H1 (cell line): ENCODE measurements at regions not wholly inside any gene's neighbourhood (a gene's known extent, or its start where the extent isn't known, plus 50 kb on each side); places are given as distances from the start of the nearest gene placed in this dataset.

ENCODE experiments used
- CTCF ChIA-PET: fragments of 300-600 bp; sonication (Branson Sonifier 250); formaldehyde crosslinking; loops from one replicate; lab custom pipeline; 2021; ENCODE audit not compliant: partially characterized antibody; lab: Charles Lee
- POLR2A ChIA-PET: fragments of 300-600 bp; sonication (Branson Sonifier 250); formaldehyde crosslinking; loops from one replicate; lab custom pipeline; 2021; ENCODE audit warnings: inconsistent platforms; ENCODE audit not compliant: partially characterized antibody; lab: Charles Lee
- DNase-seq, 2 experiments: peaks; one replicate each; pipeline versions ENCODE4 v3.0.0 to v3.0.0-alpha.2; 2010 to 2022; ENCODE audit warnings: low spot score in 2 of 2, low read depth in 1 of 2, mixed read lengths in 1 of 2
- FAIRE-seq: peaks from 2 replicates; lab custom pipeline; 2011; peaks lifted over from hg19 to GRCh38; lab: Jason Lieb, UNC
- H2AFZ ChIP-seq: 2 replicates; pipeline ENCODE4 v1.8.1; 2012; ENCODE audit warnings: low read length, inconsistent platforms
- H2AK5ac ChIP-seq: 2 replicates; pipeline ENCODE4 v1.6.1; 2013; ENCODE audit warnings: low read depth, low read length
- H2BK120ac ChIP-seq: replicated peaks from 2 replicates; pipeline ENCODE3; 2013; ENCODE audit warnings: low read depth, low read length, inconsistent platforms
- H2BK12ac ChIP-seq: 2 replicates; pipeline ENCODE4 v1.6.1; 2013; ENCODE audit warnings: low read depth, low read length
- H2BK15ac ChIP-seq: 2 replicates; pipeline ENCODE4 v1.6.1; 2013; ENCODE audit warnings: low read length
- H2BK20ac ChIP-seq: 2 replicates; pipeline ENCODE4 v1.6.1; 2013; ENCODE audit warnings: low read length
- H2BK5ac ChIP-seq: 2 replicates; pipeline ENCODE4 v1.6.1; 2013; ENCODE audit warnings: low read depth, low read length
- H3K14ac ChIP-seq: 2 replicates; pipeline ENCODE4 v1.6.1; 2013; ENCODE audit warnings: inconsistent platforms; ENCODE audit not compliant: insufficient read length
- H3K18ac ChIP-seq: 2 replicates; pipeline ENCODE4 v1.6.1; 2013; ENCODE audit warnings: low read length; ENCODE audit errors: extremely low read depth
- H3K23ac ChIP-seq: 2 replicates; pipeline ENCODE4 v1.6.1; 2013; ENCODE audit warnings: inconsistent platforms; ENCODE audit not compliant: insufficient read length
- H3K23me2 ChIP-seq: 2 replicates; pipeline ENCODE4 v1.6.1; 2013; ENCODE audit warnings: low read depth, low read length
- H3K27ac ChIP-seq: 2 replicates; pipeline ENCODE4 v1.6.1; 2011; ENCODE audit warnings: low read depth, low read length, inconsistent platforms
- H3K27me3 ChIP-seq, 4 experiments: replicated peaks in 1 of 4; 1 replicate in 1 of 4; 2 replicates in 3 of 4; pipeline versions ENCODE4 v1.6.1 to v1.8.1; 2011 to 2013; ENCODE audit warnings: low read length in 3 of 4, mild to moderate bottlenecking in 3 of 4, inconsistent platforms in 2 of 4, mixed read lengths in 2 of 4, moderate library complexity in 1 of 4; ENCODE audit not compliant: control insufficient read depth in 3 of 4, insufficient read depth in 3 of 4; ENCODE audit errors: extremely low read depth in 1 of 4
- H3K36me3 ChIP-seq, 4 experiments: 2 replicates each; pipeline versions ENCODE4 v1.6.1 to v1.8.1; 2011 to 2013; ENCODE audit warnings: mild to moderate bottlenecking in 4 of 4, low read length in 3 of 4, moderate library complexity in 2 of 4, control low read depth in 1 of 4, inconsistent platforms in 1 of 4; ENCODE audit not compliant: insufficient read depth in 4 of 4, control insufficient read depth in 2 of 4
- H3K4ac ChIP-seq: replicated peaks from 2 replicates; pipeline ENCODE3; 2013; ENCODE audit warnings: low read length, low read depth, mixed read lengths, inconsistent platforms; ENCODE audit not compliant: insufficient read length
- H3K4me1 ChIP-seq, 4 experiments: replicated peaks in 1 of 4; 1 replicate in 1 of 4; 2 replicates in 3 of 4; pipeline versions ENCODE4 v1.6.1 to v1.8.1; 2011 to 2013; ENCODE audit warnings: low read length in 3 of 4, inconsistent platforms in 2 of 4, mixed read lengths in 1 of 4; ENCODE audit not compliant: insufficient read depth in 4 of 4, control insufficient read depth in 3 of 4
- H3K4me2 ChIP-seq, 2 experiments: 2 replicates each; pipeline versions ENCODE4 v1.6.1 to v1.8.1; 2011 to 2013; ENCODE audit warnings: low read depth in 2 of 2, low read length in 2 of 2, control low read depth in 1 of 2, inconsistent platforms in 1 of 2, mild to moderate bottlenecking in 1 of 2; ENCODE audit not compliant: insufficient read depth in 1 of 2
- H3K4me3 ChIP-seq, 4 experiments: fragments of 200-600, 300-600 bp in 1 of 4; sonication (generic), shearing (Covaris generic), sonication (Bioruptor Twin) in 1 of 4; 2 replicates each; pipeline versions ENCODE4 v1.5.1 to v1.8.1; 2011 to 2016; ENCODE audit warnings: low read length in 4 of 4, low read depth in 3 of 4, control low read depth in 2 of 4, inconsistent platforms in 2 of 4, mild to moderate bottlenecking in 2 of 4, mixed read lengths in 1 of 4, moderate library complexity in 1 of 4; ENCODE audit not compliant: insufficient read depth in 2 of 4; ENCODE audit errors: extremely low read depth in 1 of 4
- H3K56ac ChIP-seq: replicated peaks from 2 replicates; pipeline ENCODE3; 2013; ENCODE audit warnings: low read depth, mild to moderate bottlenecking, mixed read lengths, low read length, inconsistent platforms; ENCODE audit not compliant: insufficient read length
- H3K79me1 ChIP-seq: 2 replicates; pipeline ENCODE4 v1.6.1; 2013; ENCODE audit warnings: low read depth, low read length, control low read depth
- H3K79me2 ChIP-seq, 2 experiments: 2 replicates each; pipeline versions ENCODE4 v1.6.1 to v1.8.1; 2012 to 2013; ENCODE audit warnings: low read length in 2 of 2, mild to moderate bottlenecking in 2 of 2, inconsistent platforms in 1 of 2; ENCODE audit not compliant: insufficient read depth in 2 of 2, control insufficient read depth in 1 of 2
- H3K9ac ChIP-seq, 4 experiments: replicated peaks in 1 of 4; 1 replicate in 1 of 4; 2 replicates in 3 of 4; pipeline versions ENCODE4 v1.6.1 to v1.8.1; 2011 to 2013; ENCODE audit warnings: low read depth in 3 of 4, low read length in 3 of 4, control low read depth in 2 of 4, mild to moderate bottlenecking in 2 of 4, moderate library complexity in 2 of 4, inconsistent platforms in 1 of 4; ENCODE audit errors: extremely low read depth in 1 of 4
- H3K9me3 ChIP-seq, 2 experiments: 2 replicates each; pipeline versions ENCODE4 v1.6.1 to v1.8.1; 2012 to 2013; ENCODE audit warnings: mild to moderate bottlenecking in 2 of 2, moderate library complexity in 2 of 2, control low read depth in 1 of 2, inconsistent platforms in 1 of 2, low read depth in 1 of 2, low read length in 1 of 2, mixed read lengths in 1 of 2; ENCODE audit not compliant: insufficient read depth in 2 of 2
- H4K20me1 ChIP-seq, 2 experiments: replicated peaks in 1 of 2; 2 replicates each; pipeline versions ENCODE3 to v1.8.1; 2011 to 2013; ENCODE audit warnings: inconsistent platforms in 2 of 2, low read length in 2 of 2, mild to moderate bottlenecking in 1 of 2; ENCODE audit not compliant: insufficient read depth in 2 of 2, control insufficient read depth in 1 of 2
- H4K5ac ChIP-seq: 2 replicates; pipeline ENCODE4 v1.6.1; 2013; ENCODE audit warnings: low read length, low read depth, mixed read lengths, inconsistent platforms; ENCODE audit not compliant: insufficient read length
- H4K8ac ChIP-seq: 2 replicates; pipeline ENCODE4 v1.8.0; 2013; ENCODE audit warnings: mild to moderate bottlenecking, moderate library complexity, low read length, inconsistent platforms; ENCODE audit not compliant: insufficient read depth; ENCODE audit errors: extremely low read depth
- H4K91ac ChIP-seq: replicated peaks from 2 replicates; pipeline ENCODE3; 2013; ENCODE audit warnings: low read length, mixed read lengths, inconsistent platforms; ENCODE audit not compliant: insufficient read length
- E2F6 ChIP-seq: IDR thresholded peaks from 2 replicates; pipeline ENCODE4 v1.6.1; 2012; ENCODE audit warnings: inconsistent platforms
- GTF2F1 ChIP-seq: IDR thresholded peaks from 2 replicates; pipeline ENCODE4 v1.6.1; 2012; ENCODE audit warnings: low read depth, low read length, improper control_type of control experiment, borderline replicate concordance
- JUN ChIP-seq: IDR thresholded peaks from 2 replicates; pipeline ENCODE4 v1.6.1; 2011; ENCODE audit warnings: low read depth, mild to moderate bottlenecking, improper control_type of control experiment, low read length
- NRF1 ChIP-seq: IDR thresholded peaks from 2 replicates; pipeline ENCODE4 v1.6.1; 2011; ENCODE audit warnings: mild to moderate bottlenecking, low read depth, low read length, improper control_type of control experiment
- RNF2 ChIP-seq: fragments of 200-900, 300-1000 bp; sonication (generic); IDR thresholded peaks from 2 replicates; pipeline ENCODE4 v1.7.1; 2016; ENCODE audit warnings: borderline replicate concordance, low read depth, mild to moderate bottlenecking, antibody characterized with exemption, low read length; ENCODE audit not compliant: poor library complexity, severe bottlenecking; ENCODE audit errors: missing control alignments
- RXRA ChIP-seq: IDR thresholded peaks from 2 replicates; pipeline ENCODE4 v1.6.1; 2011; ENCODE audit warnings: low read depth, mild to moderate bottlenecking, low read length, moderate library complexity; ENCODE audit not compliant: insufficient read depth
- SIX5 ChIP-seq: IDR thresholded peaks from 2 replicates; pipeline ENCODE4 v1.6.1; 2011; ENCODE audit warnings: mild to moderate bottlenecking, low read depth, low read length
- TAF1 ChIP-seq: IDR thresholded peaks from 2 replicates; pipeline ENCODE4 v1.6.1; 2011; ENCODE audit warnings: mild to moderate bottlenecking, low read depth, low read length
- WGBS, 2 experiments: shearing (Covaris generic) in 1 of 2; methylation state at CpG; one replicate each; pipeline versions ENCODE4 v1.1.6 to v1.1.7; 2013 to 2015; ENCODE audit warnings: low lambda C conversion rate in 2 of 2, mixed read lengths in 2 of 2, inconsistent platforms in 1 of 2, low coverage in 1 of 2, missing lambda C conversion rate in 1 of 2; ENCODE audit not compliant: insufficient replicate concordance in 2 of 2, insufficient coverage in 1 of 2, insufficient read length in 1 of 2; ENCODE audit errors: extremely low coverage in 1 of 2, missing lambda C conversion rate in 1 of 2; 5-methylcytosine and 5-hydroxymethylcytosine counted together

- Histone ChIP-seq H4K20me1 (no peaks in the 10 kb centered on the region), H3K9me3 (no peaks in the 10 kb centered on the region), H2BK120ac (no peak overlapping the region), H3K4ac (no peak overlapping the region), H3K79me2 (no peaks in the 10 kb centered on the region), H2BK15ac (no peak overlapping the region), H3K23ac (no peak overlapping the region), H2AK5ac (no peak overlapping the region), H3K4me3 (no peak overlapping the region), H3K36me3 (no peaks in the 10 kb centered on the region), H2BK20ac (no peak overlapping the region), H4K8ac (no peak overlapping the region), H3K9ac (no peak overlapping the region), H2BK12ac (no peak overlapping the region), H3K14ac (no peak overlapping the region), H3K23me2 (no peaks in the 10 kb centered on the region), H3K27me3 (no peaks in the 10 kb centered on the region), H2AFZ (no peak overlapping the region), H3K27ac (no peak overlapping the region), H4K91ac (no peak overlapping the region), H4K5ac (no peak overlapping the region), H3K18ac (no peak overlapping the region), H3K79me1 (no peaks in the 10 kb centered on the region), H3K4me1 (no peaks in the 10 kb centered on the region)
- POLR2A ChIA-PET, result no interaction called here
- no peak for FAIRE-seq
- CTCF ChIA-PET, result no interaction called here
- TF ChIP-seq E2F6 (no peak), TAF1 (no peak), RNF2 (no peak), JUN (no peak), GTF2F1 (no peak), NRF1 (no peak), RXRA (no peak), SIX5 (no peak)
- TF ChIP-seq, all 59 proteins: peak for 0
- DNase-seq, result no peak
- H3K4me2 ChIP-seq, result no peak overlapping the region
- no peak overlapping the region for H2BK5ac ChIP-seq
- 50% methylated on average over 1 of the region's 1 CpG; no CpG with 5 or more reads in 1 of the 2 experiments for WGBS, 2 experiments
- H3K56ac ChIP-seq, result no peak overlapping the region
Observed at GRCh38 chr4:131248314-131248713, 1900.8 kb upstream of the PCDH10 start.
